HG03095 (cell line): ENCODE measurements at regions not wholly inside any gene's neighbourhood (a gene's known extent, or its start where the extent isn't known, plus 50 kb on each side); places are given as distances from the start of the nearest gene placed in this dataset.

Source experiments
- ATAC-seq: cut with Tn5 transposase; IDR thresholded peaks from one replicate; pipeline ENCODE4 v1.9.1; 2021; ENCODE audit warnings: moderate library complexity; ENCODE audit not compliant: unreplicated experiment

DNA sequence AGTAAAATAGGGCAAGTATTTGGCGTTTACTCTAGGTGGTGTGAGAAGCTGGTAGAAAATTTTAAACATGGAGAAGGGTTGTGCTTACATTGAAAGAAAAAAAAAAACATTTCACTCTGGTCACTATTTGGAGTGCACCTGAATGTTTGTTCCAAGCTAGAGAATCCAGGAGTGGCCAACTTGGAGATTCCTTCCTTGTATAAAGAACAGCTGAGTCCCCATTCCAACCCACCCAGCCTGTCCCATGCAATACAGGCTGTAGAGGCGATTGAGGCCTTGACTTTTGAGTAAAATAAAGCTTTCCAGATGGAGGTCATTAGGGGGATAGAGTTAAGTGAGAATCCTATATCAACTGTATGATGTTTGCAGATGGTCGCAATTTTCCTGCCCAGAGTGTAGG is 203.8 kb upstream of the SYT4 start:
- ATAC-seq, result no peak

DNA sequence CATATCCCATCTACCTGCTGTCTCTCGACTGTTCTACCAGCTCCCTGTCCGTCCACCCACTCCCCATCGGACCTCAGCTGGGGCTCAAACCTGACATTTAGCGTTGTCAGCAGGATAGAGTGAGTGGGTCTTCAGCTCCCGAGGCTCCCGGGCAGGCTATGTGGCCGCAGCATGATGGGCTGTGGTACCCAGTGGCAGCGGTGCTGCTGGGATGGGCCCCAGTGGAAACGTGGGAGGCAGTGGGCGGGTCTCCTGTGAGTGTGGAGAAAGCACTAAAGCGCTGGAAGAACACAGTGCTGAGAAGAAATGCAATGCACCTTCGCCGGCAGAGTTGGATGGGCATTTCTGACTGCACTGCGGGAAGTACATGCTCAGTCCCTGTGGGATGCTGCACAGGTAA is 204.8 kb upstream of the SYT4 start:
- ATAC-seq, result no peak

DNA sequence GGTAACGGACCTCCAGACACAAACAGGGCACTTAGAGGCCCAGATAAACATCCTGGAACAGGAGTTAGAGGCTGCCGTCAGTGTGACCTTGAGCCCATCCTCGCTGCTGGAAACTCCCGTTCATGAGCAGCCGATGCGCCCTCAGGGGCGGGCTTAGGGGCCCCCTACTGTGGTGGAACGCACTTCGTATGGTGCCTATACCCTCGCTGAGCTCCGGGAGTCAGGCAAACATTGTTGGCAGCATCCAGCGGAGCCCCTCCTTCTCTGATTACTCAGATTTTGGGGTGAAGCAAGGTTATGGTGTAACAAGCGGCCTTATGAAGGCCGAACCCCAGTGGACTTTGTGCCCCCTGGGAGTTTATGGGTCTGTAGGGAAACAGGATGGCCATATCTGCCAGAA is 205.3 kb upstream of the SYT4 start:
- no peak for ATAC-seq

DNA sequence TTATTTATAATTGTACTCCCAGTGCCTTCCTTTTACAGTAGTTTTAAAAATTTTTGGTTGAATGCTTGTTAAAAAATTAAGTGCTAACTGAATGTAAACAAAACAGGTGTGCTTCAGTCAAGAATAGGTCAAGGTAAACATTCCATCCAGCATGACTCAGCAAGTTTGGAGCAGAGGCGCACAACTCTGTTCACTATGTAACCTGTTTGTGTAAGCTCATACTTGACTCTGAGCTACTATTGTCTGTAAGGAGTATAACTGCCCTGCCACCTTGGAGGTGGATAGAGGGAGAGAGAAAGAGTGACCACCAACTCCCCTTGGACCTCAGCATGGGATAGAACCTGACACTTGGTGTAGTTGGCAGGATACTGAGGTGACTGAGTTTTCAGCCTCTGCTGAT is 207.4 kb upstream of the SYT4 start:
- ATAC-seq, result no peak

DNA sequence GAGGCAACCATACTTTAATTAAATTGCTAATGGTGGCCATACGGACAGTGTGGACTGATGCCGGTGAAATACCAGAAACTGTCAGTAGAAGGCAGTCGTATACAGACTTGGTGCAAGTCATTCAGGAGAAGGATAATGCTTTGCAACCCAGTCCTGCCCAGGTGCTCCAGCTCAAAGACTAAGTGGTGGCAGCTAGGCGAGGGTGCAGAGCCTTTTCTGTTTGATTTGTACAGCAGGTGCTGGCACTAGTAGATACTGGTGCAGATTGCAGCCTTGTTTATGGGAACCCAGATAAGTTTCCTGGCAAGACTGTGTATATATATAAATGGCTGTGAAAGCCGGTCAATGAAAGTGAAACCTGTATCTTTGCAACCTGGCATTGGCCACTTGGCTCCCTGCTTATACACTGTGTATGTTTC is 208.3 kb upstream of the SYT4 start:
- ATAC-seq, result no peak

DNA sequence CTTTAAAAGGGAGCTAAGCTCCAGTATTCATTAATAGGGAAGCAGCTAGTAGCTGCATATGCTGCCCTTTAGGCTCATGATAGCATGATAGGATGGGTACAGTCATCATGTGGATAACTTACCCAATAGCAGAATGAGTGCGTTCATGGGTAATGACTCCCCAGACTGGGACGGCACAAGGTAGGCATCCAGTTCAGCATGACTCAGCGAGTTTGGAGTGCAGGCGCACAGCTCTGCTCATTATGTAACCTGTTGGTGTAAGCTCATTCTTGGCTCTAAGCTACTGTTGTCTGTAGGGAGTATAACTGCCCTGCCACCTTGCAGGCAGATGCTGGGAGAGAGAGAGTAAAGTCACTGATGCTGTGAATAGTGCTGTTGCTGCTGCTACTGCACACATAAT is 209.2 kb upstream of the SYT4 start:
- ATAC-seq, result no peak

DNA sequence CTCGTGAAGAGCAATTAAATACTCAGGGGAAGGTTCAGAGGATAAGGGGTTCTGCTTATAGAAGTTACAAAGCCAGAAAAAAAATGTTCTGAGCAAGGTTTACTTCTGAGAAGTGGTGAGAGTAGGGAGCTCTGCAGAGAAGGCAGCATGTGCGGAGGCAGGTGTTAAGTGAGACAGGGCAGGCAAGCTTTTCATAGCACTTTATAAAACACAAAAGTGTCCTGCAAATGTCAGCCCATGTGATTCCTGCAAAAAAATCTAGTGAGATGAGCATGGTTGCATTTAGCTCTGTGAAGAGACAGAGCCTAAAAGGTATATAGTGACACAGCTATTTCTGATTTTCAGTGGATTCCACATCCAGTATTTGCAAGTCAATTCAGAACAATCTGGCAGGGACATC is 223.8 kb upstream of the SYT4 start:
- no peak for ATAC-seq

DNA sequence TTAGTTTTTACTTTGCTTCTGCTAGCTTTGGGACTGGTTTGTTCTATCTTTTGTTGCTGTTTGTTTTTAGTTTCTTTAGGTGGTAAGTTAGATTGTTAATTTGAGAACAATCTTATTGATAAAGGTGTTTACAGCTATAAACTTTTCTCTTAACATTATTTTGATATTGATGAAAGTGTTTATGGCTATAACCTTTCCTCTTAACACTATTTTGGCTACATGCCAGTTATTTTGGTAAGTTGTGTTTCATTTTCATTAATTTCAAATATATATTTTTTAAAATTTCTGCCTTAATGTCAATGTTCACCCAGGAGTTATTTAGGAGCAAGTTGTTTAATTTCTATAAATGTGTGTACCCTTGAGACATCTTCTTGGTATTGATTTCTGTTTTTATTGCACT is 229.6 kb upstream of the SYT4 start:
- ATAC-seq, result no peak

DNA sequence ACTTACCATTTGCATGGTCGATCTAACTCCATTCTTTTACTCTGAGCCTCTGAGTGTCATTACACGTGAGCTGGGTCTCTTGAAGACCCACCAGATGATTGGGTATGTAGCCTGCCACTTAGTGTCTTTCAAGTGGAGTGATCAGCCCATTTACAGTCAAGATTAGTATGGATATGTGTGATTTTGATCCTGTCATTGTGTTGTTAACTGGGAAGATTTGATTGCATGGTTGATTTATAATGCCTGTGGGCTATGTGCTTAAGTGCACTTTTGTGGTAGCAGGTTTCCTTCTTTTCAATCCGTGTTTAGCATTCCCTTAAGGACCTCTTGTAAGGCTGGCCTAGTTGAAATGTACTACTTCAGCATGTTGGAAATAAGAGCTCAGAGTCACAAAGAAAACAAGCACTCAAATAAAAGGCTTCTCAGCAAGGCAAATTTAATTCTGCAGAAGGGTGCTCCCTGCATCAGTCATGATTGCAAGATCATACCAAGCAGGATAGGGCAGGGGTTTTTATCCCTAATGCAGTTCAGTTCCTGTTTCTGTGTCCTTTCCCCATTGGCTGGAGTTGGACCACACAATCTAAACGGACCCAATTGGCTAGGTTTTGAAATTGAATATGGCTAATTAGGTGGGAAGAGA is 230.7 kb upstream of the SYT4 start:
- no peak for ATAC-seq

DNA sequence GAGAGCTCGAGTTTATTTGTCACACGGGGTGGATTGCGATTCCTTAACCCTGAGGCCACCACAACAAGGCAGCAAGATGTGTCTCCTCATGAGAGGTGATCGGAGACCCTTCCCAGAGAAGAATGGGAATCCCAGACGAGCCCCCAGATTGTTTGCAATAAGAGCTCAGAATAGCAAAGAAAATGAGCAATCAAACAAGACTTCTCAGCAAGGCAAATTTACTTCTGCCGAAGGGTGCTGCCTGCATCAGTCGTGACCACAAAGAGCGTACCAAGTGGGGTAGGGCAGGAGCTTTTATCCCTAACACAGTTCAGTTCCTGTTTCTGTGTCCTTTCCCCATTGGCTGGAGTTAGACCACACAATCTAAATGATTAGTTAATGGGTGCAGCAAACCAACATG is 237.5 kb upstream of the SYT4 start:
- ATAC-seq, result no peak

DNA sequence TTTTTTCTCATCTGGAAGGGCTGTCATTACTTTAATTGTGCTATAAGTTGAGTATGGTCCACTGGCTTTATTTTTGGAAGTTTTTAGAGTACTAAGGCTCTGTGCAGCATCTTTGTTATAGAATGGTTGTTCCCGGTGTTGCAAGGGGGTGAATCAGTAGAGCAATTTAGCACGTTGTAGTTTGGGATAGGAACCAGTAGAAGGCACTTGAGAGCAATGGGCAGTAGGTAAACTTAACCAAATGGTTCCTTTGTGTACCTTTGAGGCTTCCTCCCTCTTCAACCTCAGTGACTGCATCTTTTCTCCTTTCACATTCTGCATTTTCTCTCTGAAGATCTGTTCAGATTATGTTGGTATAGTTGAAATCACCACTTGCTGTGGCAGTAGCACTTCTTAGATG is 238.2 kb upstream of the SYT4 start:
- no peak for ATAC-seq

DNA sequence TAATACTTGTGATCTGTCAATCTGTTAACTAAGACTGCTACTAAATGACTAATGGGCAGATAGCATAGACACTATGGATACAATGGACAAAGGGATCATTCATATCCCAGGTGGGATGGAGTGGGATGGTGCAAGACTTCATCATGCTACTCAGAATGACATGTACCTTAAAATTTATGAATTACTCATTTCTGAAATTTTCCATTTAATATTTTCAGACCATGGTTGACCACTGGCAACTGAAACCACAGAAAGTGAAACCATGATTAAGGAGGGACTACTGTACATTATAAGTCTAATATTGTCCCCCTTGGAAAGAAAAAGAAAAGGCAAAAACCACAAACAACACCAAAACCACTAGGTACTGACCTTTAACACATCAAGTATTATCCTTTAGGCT is 247.0 kb upstream of the SYT4 start:
- no peak for ATAC-seq

DNA sequence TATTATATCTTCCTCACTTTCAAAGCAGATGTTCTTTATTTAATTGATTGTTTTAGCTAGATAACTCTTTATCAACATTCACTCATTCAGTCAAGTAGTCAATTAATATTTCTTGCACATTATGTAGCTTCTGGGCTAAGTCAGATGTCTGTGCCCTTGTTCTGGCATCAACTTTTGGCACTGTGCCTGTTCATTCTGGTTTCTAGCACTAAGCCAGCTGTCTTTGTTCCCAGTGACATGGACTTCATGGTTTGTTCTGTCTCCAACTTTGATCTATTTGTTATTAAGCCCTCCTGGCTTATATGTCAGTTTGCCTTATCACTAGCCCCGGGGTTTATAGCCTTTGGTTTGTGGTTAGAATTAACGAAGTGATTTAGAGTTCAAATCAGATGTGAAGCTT is 247.9 kb upstream of the SYT4 start:
- no peak for ATAC-seq

DNA sequence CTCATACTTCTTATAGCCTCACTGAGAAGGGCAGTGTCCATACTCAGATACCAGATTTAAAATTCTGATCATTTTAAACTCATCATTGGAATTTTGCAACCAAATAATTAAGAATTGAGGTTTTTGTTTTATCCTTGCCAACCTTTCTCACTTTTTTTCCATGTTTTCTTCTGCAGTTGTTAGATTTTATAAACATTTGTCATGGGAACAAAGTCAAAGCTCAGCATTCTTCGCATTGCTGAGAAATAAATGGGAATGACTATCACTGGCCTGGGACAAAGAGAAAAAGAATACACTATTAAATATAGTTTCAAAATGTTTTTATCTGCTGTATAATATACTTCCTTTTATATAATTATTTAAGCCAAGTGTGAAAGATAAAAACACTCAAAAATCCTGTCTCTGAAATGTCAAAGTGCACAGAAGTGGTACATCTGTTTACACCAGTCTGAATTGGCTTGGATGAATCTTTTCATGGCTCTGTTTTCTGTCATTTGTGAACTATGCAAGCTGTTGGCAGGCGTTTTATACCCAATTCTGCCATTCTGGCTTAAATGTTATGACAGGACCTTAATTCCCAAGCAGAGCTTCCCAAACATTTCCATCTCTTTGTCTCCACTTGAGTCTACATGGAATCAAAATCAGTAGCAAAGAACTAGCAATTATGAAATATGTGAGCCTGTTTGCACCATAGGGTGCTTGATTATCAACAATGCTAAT is 249.3 kb upstream of the SYT4 start:
- ATAC-seq, result no peak

DNA sequence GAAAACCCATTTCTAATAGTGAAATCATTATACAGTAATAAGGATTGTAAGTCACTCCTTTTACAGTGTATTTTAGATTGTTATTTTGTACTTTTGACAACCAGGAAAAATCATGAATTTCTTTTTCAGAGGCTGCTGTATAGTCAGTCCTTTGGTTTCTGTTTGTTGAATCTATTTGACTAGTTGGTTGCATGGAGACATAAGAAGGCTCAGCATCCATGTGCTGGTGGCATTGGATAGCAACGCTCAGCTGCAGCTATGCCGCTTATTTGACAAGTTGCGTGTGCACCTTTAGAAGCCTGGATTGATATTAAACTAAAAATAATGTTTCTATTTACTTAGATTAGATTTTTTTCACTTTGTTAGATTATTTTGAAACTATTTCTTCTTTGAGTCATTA is 254.1 kb upstream of the SYT4 start:
- ATAC-seq, result no peak

DNA sequence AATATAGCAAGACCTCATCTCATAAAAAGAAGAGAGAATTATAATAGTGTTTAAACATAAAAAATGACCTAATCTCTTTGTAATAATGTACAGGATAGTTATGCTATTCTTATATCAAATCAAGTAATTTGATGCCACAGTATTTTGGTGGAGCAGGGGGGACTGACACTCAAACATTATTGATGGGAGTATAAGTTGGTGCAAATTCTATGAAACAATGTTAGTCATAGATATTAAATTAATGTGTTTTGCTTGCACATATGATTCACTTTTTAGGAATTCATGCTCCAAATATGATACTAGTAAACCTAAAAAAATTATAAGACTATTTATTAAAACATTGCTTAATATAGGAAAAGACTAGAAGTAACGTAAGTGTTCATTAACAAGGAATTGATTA is 256.1 kb upstream of the SYT4 start:
- no peak for ATAC-seq

DNA sequence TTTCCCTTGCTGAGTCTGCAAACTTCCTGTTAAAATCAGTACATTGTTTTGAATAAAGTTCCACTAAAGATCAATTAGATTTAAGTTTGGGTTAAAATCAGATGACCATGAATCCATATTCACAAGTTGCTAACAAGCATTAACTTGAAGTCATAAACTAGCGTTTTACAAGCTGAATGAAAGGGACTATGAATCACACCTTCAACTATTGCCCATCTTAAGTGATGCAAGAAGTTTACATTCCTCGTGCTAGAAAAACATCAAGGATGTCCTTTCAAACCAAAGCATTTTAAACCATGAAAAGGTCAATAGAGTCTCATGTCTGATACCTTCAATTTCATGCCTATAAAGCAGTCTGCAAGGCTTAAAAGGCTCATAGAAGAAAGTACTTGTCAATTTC is 257.2 kb upstream of the SYT4 start:
- ATAC-seq, result no peak

DNA sequence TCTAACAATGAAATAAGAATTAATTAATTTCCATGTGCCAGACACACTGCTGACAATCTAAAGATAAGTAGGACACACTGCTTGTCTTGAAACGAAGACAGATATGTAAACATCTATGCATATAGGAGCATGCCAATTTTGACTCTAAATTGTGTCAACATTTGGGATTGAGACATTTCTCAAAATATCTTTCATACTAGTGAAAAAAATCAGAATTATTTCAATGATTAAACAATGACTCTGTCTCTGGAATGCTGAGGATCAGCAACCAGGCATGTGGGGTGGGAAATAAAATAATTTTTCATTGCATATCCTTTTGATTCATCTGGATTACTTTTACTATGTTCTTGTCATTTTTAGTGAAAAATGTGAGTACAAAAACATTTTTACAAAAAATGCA is 262.6 kb upstream of the SYT4 start:
- ATAC-seq, result no peak

DNA sequence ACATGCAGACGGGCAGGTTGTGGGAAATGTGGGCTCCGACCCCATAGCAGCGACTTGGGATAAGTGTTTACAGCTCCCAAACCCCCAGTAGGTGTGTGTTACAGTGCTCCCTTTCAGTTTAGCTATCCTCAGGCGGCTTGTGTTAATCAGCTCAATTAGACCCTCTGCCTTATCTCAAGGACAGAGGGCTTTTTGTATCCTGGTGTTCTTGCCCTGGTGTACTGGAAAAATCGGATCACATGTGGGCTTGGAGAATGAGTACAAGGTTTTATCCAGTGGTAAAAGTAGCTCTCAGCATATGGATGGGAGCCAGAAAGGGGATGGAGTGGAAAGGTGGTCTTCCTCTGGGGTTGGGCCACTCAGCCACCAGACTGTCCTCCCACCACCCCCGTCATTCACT is 264.7 kb upstream of the SYT4 start:
- no peak for ATAC-seq

DNA sequence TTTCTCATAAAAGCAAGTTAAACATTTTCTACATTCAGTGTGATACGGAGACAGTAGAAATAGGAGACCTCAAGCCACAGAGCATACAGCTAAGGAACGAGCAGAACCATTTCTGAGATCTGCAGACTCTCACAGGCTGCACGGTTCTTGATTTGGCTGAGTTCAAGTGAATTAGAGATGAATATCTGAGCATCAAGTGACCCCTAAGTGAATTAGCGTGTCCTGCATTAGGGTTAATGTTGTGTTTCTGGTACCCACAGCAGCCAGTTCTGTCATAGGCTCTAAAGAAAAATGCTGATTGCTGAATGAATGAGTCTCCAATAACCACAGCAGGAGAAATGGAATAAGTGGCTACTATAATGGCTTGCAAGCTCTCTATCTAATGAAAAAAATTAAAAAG is 265.9 kb upstream of the SYT4 start:
- ATAC-seq, result no peak

DNA sequence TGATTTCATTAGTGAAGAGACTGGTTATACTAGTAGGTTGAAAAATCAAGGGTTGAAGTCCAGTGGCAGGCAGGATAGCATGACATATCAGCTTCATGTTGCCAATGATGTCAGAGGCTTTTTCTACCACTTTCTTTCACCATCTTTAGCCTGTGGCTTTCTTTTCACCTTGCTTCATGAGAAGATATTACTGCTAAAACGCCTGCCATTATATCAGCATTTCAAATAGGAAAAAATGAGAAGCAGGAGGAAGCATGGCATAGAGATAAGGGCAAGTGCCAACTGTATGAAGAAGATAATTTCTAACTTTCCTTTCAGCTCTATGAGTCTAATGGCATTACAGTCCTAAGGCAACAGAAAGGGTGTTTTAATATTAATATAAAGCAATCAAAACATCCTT is 270.2 kb upstream of the SYT4 start:
- no peak for ATAC-seq

DNA sequence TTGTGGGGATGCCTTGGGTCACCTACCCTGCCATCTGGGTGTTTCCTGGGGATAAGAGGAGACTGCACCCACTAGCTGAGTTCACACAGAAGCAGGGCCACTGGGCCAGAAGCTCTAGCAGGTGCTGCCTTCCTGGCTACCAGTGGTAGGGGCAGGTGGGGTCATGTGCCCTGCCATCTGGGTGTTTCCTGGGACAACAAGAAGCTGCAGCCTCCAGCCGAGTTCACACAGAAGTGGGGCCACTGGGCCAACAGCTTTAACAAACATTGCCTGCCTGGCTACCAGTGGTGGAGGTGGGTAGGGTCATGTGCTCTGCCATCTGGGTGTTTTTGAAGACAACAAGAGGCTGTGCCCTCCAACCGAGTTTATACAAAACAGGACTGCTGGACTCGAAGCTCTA is 282.2 kb upstream of the SYT4 start:
- no peak for ATAC-seq

DNA sequence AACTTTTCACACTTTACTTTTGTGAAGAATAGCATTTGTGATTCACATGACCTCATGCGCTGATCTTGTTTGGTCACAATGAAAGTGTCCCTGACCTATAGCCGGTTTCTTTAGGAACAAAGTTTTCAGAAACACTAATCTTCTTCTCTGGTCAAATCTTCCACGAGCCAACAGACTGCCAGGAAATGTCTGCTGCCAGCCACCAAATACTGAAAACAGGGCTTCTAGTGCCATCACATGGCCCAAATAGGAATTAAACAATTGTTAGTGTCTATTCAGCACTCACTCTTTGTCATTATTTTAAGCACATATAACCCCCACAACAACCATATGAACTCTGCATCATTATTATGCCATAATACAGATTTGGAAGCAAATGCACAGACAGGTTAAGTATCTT is 286.5 kb upstream of the SYT4 start:
- ATAC-seq, result no peak
